ENCODE measurements at regions not wholly inside any gene's neighbourhood (a gene's known extent, or its start where the extent isn't known, plus 50 kb on each side); places are given as distances from the start of the nearest gene placed in this dataset.

DNA sequence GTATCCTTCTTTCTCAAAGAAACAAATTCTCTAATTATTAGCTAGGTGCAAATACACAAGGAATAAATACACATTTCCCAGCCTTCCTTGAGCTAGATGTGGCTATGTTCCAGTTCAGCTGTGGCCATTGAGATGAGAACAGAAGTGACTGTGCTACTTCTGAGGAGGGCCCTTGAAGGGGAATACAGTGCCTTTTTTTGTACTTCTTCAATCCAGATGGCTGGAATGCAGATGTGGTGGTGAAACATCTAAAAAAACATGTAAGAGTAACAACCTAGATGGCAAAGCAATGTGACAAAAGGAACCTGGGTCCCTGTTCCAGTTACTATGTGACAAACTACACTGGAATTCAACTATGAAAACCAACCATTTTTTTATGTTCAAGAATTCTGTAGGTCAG is 115.4 kb upstream of the DST start:
- no peak for TF ChIP-seq CTCF (IDR thresholded peaks at IDR 0.05; ENCODE audit: borderline replicate concordance, insufficient read depth, low read depth, low read length)
- no peak overlapping the region for H3K4me3 ChIP-seq (ENCODE audit: low read depth, low read length)

DNA sequence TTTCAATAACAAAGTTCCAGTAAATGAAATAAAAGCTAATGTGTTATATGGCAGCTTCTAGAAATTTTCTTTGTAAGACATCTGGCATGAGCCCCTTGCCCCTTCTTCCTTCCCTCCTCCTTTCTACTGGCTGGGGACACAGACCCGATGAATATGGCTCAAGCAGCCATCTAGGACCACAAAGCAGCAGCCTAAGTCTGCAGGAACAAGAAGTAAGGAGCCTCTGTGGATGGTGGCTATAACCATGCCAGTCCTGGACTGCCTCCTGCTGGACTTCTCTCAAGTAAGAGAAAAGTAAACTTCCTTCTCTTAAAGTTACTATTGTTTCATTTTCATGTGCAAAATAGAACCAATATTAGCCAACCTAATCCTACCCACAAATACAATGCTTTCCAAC is 114.9 kb upstream of the DST start:
- TF ChIP-seq CTCF (IDR thresholded peaks at IDR 0.05; ENCODE audit: borderline replicate concordance, insufficient read depth, low read depth, low read length), result peak; percentile 38; the same call in 1 of the 2 replicates
- no peak overlapping the region for H3K4me3 ChIP-seq (ENCODE audit: low read depth, low read length)

GRCh38 chr6:56756791-56757587 is 114.3 kb upstream of the DST start:
- no peak overlapping the region for H3K4me3 ChIP-seq (ENCODE audit: low read depth, low read length)
- no peak for TF ChIP-seq CTCF (IDR thresholded peaks at IDR 0.05; ENCODE audit: borderline replicate concordance, insufficient read depth, low read depth, low read length)

DNA sequence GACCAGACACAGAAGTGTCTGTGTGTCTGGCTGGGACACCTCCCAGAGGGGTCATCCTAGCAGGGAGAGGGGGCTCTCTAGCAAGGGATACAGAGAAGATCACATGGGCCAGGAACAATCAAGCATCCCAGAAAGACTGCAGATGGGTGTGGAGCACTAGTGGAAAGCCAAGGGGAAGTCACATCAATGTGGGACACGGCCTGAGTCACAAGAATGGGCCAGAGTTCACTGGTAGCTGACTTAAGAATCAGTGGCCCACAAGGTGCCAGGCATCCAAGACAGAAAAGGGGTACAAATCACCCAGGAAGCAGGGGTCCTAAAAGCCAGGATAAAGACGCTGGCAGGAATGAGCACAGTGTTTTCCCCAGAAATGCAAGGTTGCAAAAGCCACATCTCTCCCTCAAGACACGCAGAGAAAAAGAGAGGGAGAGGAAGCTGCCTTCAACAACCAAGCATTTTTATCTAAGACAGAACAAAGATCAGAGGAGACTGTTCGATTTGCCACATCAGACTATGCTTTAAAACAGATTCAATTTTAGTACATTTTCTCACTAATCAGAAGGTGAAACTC is 113.6 kb upstream of the DST start:
- H3K4me3 ChIP-seq (ENCODE audit: low read depth, low read length), result no peak overlapping the region
- no peak for TF ChIP-seq CTCF (IDR thresholded peaks at IDR 0.05; ENCODE audit: borderline replicate concordance, insufficient read depth, low read depth, low read length)

- no peak for TF ChIP-seq CTCF (IDR thresholded peaks at IDR 0.05; ENCODE audit: borderline replicate concordance, insufficient read depth, low read depth, low read length)
- no peak overlapping the region for H3K4me3 ChIP-seq (ENCODE audit: low read depth, low read length)
Observed at GRCh38 chr6:56755040-56755439, 112.4 kb upstream of the DST start.

DNA sequence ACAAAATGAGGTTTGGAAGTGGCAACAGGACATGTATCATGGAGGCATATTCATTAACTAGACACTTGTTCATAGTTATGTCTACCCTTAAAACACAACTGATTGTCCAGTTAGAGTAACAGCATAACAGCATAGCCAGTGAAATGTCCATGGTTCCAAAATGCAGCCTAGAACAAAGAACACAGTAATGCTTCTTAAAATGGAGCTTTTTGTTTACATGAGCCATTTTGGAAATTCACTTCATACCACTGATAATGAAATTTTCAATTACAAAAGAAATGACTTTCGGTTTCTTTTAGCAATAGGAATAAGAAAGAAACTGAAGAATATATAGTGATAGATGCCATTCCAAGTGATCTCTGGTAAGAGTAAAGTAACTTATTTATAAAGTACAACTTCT is 111.1 kb upstream of the DST start:
- no peak for TF ChIP-seq CTCF (IDR thresholded peaks at IDR 0.05; ENCODE audit: borderline replicate concordance, insufficient read depth, low read depth, low read length)
- no peak overlapping the region for H3K4me3 ChIP-seq (ENCODE audit: low read depth, low read length)

GRCh38 chr6:56752534-56752933 is 109.8 kb upstream of the DST start:
- TF ChIP-seq CTCF (IDR thresholded peaks at IDR 0.05; ENCODE audit: borderline replicate concordance, insufficient read depth, low read depth, low read length), result no peak
- H3K4me3 ChIP-seq (ENCODE audit: low read depth, low read length), result no peak overlapping the region

Data from GM12875 (cell line).